ENCODE measurements at regions not wholly inside any gene's neighbourhood (a gene's known extent, or its start where the extent isn't known, plus 50 kb on each side); places are given as distances from the start of the nearest gene placed in this dataset.

- TF ChIP-seq CTCF (conservative IDR thresholded peaks at IDR 0.05; ENCODE audit: low read depth, low read length), result no peak
- DNase-seq (ENCODE audit: low read depth), result no peak
- H3K4me3 ChIP-seq (ENCODE audit: low read depth, low read length), result no peak overlapping the region
Measured at GRCh38 chr18:24678107-24678506, 217.7 kb downstream of the HRH4 start.

GRCh38 chr18:24678626-24679025, 218.2 kb downstream of the HRH4 start:
- TF ChIP-seq CTCF (conservative IDR thresholded peaks at IDR 0.05; ENCODE audit: low read depth, low read length), result no peak
- DNase-seq (ENCODE audit: low read depth), result no peak
- no peak overlapping the region for H3K4me3 ChIP-seq (ENCODE audit: low read depth, low read length)

- no peak overlapping the region for H3K4me3 ChIP-seq (ENCODE audit: low read depth, low read length)
- no peak for DNase-seq (ENCODE audit: low read depth)
- no peak for TF ChIP-seq CTCF (conservative IDR thresholded peaks at IDR 0.05; ENCODE audit: low read depth, low read length)
Measured at GRCh38 chr18:24679062-24679461, 218.6 kb downstream of the HRH4 start.

GRCh38 chr18:24683925-24684324, 223.5 kb downstream of the HRH4 start:
- no peak for TF ChIP-seq CTCF (conservative IDR thresholded peaks at IDR 0.05; ENCODE audit: low read depth, low read length)
- DNase-seq (ENCODE audit: low read depth), result no peak
- H3K4me3 ChIP-seq (ENCODE audit: low read depth, low read length), result no peak overlapping the region

GRCh38 chr18:24685254-24685959, 225.0 kb downstream of the HRH4 start:
- no peak for TF ChIP-seq CTCF (conservative IDR thresholded peaks at IDR 0.05; ENCODE audit: low read depth, low read length)
- no peak for DNase-seq (ENCODE audit: low read depth)
- H3K4me3 ChIP-seq (ENCODE audit: low read depth, low read length), result no peak overlapping the region

GRCh38 chr18:24695168-24695567, 234.7 kb downstream of the HRH4 start:
- TF ChIP-seq CTCF (conservative IDR thresholded peaks at IDR 0.05; ENCODE audit: low read depth, low read length), result no peak
- no peak for DNase-seq (ENCODE audit: low read depth)
- H3K4me3 ChIP-seq (ENCODE audit: low read depth, low read length), result no peak overlapping the region

GRCh38 chr18:24702001-24702515, 241.6 kb downstream of the HRH4 start:
- no peak for DNase-seq (ENCODE audit: low read depth)
- no peak overlapping the region for H3K4me3 ChIP-seq (ENCODE audit: low read depth, low read length)
- no peak for TF ChIP-seq CTCF (conservative IDR thresholded peaks at IDR 0.05; ENCODE audit: low read depth, low read length)
